ENCODE measurements at regions not wholly inside any gene's neighbourhood (a gene's known extent, or its start where the extent isn't known, plus 50 kb on each side); places are given as distances from the start of the nearest gene placed in this dataset.

DNA sequence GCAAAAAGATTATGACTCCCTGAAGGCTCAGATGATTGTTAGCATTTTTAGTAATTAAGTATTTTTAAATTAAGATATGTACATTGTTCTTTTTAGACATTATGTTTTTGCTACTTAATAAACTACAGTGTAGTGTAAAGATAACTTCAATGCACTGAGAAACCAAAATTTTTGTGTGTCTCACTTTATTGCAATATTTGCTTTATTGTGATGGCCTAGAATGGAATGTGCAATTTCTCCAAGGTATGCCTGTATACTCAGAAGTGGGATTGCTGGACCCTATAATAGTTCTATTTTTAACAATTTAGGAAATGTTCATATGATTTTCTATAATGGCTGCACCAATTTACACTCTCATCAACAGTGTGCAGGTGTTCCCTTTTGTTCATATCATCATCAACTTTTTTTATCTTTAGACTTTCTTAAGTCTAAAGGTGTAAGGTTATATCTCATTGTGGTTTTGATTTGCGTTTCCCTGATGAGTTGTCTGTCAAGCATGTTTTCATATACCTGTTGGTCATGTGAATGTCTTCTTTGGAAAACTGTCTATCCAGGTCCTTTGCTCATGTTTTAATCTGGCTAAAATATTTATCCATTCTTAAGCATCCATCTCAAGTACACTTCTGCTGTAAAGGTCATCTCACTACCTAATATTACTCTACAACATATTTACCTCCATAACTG lies 1323.5 kb upstream of the LRRTM3 start:
- DNase-seq: no peak
- H3K36me3 ChIP-seq: no peaks in the 10 kb centered on the region
- TF ChIP-seq, protein P1, sequence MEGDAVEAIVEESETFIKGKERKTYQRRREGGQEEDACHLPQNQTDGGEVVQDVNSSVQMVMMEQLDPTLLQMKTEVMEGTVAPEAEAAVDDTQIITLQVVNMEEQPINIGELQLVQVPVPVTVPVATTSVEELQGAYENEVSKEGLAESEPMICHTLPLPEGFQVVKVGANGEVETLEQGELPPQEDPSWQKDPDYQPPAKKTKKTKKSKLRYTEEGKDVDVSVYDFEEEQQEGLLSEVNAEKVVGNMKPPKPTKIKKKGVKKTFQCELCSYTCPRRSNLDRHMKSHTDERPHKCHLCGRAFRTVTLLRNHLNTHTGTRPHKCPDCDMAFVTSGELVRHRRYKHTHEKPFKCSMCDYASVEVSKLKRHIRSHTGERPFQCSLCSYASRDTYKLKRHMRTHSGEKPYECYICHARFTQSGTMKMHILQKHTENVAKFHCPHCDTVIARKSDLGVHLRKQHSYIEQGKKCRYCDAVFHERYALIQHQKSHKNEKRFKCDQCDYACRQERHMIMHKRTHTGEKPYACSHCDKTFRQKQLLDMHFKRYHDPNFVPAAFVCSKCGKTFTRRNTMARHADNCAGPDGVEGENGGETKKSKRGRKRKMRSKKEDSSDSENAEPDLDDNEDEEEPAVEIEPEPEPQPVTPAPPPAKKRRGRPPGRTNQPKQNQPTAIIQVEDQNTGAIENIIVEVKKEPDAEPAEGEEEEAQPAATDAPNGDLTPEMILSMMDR (IDR thresholded peaks at IDR 0.05): no peak
- no peaks in the 10 kb centered on the region for H3K4me1 ChIP-seq
- no peak overlapping the region for H3K4me3 ChIP-seq
- H3K27ac ChIP-seq: no peak overlapping the region
- intact Hi-C loops (cut with DNase I; ENCODE audit: low total_unique reads): no loop called here
- H3K9me3 ChIP-seq: no peaks in the 10 kb centered on the region
- no peaks in the 10 kb centered on the region for H3K27me3 ChIP-seq

DNA sequence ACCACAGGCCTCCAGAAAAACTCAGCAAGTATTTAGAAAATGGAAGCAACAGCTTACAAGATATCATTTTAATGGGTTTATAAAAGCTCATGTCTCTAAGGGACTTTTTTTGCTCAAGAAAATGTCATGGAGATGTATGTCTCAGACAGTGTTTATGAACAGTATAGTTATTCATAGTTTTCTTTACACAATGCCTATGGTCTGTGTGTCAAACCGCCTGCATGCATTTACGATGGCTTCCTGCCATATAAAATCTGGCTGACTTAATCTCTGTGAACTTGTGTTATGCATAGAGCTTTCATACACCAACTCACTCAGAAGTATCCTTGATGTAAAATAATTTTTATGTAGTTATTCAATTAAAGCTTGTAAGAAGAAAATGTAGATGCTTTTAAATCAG lies 1314.2 kb upstream of the LRRTM3 start:
- TF ChIP-seq, protein P1 (IDR thresholded peaks at IDR 0.05): no peak
- no peak for DNase-seq
- Histone ChIP-seq H3K4me1 (no peaks in the 10 kb centered on the region), H3K27ac (no peak overlapping the region), H3K27me3 (no peaks in the 10 kb centered on the region), H3K36me3 (no peaks in the 10 kb centered on the region), H3K9me3 (peaks cover 0 to 8% (median 6%) of the 10 kb centered on the region in 3 donors), H3K4me3 (no peak overlapping the region)
- intact Hi-C loops (cut with DNase I; ENCODE audit: low total_unique reads): no loop called here

DNA sequence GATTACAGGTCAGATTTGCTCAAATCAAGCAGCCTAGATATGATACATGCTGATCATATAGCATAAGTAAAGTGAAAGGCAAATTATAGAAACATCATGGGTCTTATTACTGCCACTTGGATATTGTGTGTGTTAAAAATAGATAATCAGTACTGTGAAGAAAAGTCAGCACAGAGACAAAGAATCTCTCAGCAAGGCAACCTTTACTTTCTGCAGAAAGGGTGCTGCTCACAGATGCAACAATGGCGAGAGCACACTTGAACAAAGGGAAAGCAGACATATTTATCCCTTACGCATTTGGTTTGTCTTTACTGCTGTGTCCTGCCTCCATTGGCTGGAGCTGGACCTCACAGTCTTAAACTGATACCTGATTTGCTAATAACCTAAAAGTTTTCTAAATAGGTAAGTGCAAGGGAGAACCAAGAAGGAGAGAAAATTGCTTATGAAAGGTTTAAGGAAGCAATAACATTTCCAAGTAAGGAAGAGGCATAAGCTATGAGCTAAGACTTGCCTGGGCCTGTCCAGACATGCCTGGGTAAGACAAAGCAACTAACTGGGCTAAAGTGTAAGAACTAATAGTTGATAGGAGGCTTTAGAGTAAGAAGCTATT lies 1310.8 kb upstream of the LRRTM3 start:
- DNase-seq: no peak
- intact Hi-C loops (cut with DNase I; ENCODE audit: low total_unique reads): no loop called here
- TF ChIP-seq, protein P1 (IDR thresholded peaks at IDR 0.05): no peak

DNA sequence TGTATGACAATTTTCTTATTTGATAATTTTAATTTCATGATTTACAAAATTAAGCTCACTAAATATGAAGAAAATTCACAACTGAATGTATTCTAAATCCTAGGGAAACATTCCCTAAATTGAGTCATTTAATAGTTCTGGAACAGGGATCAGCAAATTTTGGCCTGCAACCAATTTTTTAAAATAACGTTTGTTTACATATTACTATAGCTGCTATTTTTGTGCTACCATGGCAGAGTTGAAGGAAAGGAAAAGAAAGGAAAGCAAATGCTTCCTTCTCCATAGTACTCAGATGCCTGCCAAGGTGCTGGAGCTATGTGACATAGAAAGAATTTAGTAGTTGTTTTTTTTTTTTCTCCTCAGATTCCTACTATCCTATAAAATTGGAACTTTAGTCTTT lies 1307.7 kb upstream of the LRRTM3 start:
- peaks cover 0 to 8% (median 6%) of the 10 kb centered on the region in 3 donors for H3K9me3 ChIP-seq
- TF ChIP-seq, protein P1 (IDR thresholded peaks at IDR 0.05): no peak
- H3K27me3 ChIP-seq: no peaks in the 10 kb centered on the region
- no peak for DNase-seq
- intact Hi-C loops (cut with DNase I; ENCODE audit: low total_unique reads): no loop called here
- no peak overlapping the region for H3K27ac ChIP-seq
- H3K4me3 ChIP-seq: no peak overlapping the region
- H3K4me1 ChIP-seq: no peaks in the 10 kb centered on the region
- H3K36me3 ChIP-seq: no peaks in the 10 kb centered on the region

More for the DNA sequence above, 1310.8 kb upstream of the LRRTM3 start:
- no peak overlapping the region for H3K27ac ChIP-seq
- H3K4me3 ChIP-seq: no peak overlapping the region
- no peaks in the 10 kb centered on the region for H3K27me3 ChIP-seq
- H3K36me3 ChIP-seq: no peaks in the 10 kb centered on the region
- H3K4me1 ChIP-seq: no peaks in the 10 kb centered on the region
- H3K9me3 ChIP-seq: peaks cover 0 to 8% (median 6%) of the 10 kb centered on the region in 3 donors

DNA sequence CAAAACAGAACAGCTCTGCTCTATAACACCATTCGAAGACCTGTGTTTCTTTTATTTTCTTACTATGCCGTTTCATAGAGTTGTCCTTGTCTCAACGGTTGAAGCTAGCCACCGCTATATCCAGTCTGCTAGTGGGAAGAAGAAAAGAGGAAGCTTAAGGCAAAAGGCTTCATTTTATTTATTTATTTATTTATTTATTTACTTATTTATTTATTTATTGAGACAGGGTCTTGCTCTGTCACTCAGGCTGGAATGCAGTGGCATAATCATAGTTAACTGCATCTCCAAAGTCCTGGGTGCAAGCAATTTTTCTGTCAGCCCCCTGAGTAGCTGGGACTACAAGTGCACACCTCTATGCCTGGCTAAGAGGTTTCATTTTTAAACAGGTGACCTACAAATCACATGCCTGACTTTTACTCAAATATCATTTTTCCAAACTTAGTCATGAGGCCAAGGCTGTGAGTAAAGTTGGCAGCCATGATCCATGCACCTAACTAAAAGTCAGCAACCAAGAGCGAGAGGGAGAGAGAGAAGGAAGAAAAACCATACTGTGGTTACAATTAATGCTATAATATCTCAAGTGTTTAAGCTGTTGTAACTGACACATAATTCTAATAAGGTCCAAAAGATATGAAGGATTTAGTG lies 1305.3 kb upstream of the LRRTM3 start:
- H3K36me3 ChIP-seq: no peaks in the 10 kb centered on the region
- H3K27me3 ChIP-seq: no peaks in the 10 kb centered on the region
- DNase-seq: no peak
- H3K27ac ChIP-seq: no peak overlapping the region
- TF ChIP-seq, protein P1 (IDR thresholded peaks at IDR 0.05): no peak
- no peaks in the 10 kb centered on the region for H3K9me3 ChIP-seq
- H3K4me1 ChIP-seq: no peaks in the 10 kb centered on the region
- no peak overlapping the region for H3K4me3 ChIP-seq
- intact Hi-C loops (cut with DNase I; ENCODE audit: low total_unique reads): no loop called here
